Panc1 (cell line): ENCODE measurements at regions not wholly inside any gene's neighbourhood (a gene's known extent, or its start where the extent isn't known, plus 50 kb on each side); places are given as distances from the start of the nearest gene placed in this dataset.

Experiments
- ATAC-seq: fragments of 200-7000 bp; cut with Tn5 transposase; 2 replicates; pipeline ENCODE4 v1.9.1; 2020; ENCODE audit warnings: mild to moderate bottlenecking, moderate library complexity
- BruUV-seq: library from RNA; stranded (reverse); fragments of 400-500 nt; replicated peaks from 2 replicates; lab custom pipeline; 2021; lab: Mats Ljungman, UMichigan
- CTCF ChIA-PET: fragments of 300-600 bp; sonication (Branson Sonifier 250); formaldehyde crosslinking; loops from one replicate; lab custom pipeline; 2022; ENCODE audit warnings: antibody characterized with exemption; lab: Charles Lee
- POLR2A ChIA-PET: fragments of 300-600 bp; sonication (Branson Sonifier 250); formaldehyde crosslinking; loops from one replicate; lab custom pipeline; 2022; ENCODE audit warnings: antibody characterized with exemption; lab: Charles Lee
- DNase-seq: peaks from one replicate; pipeline ENCODE4 v3.0.0-alpha.2; 2010; ENCODE audit warnings: low read depth, low spot score
- H3K27ac ChIP-seq: 2 replicates; pipeline ENCODE4 v1.5.1; 2011; ENCODE audit warnings: mild to moderate bottlenecking, low read length, inconsistent platforms
- H3K27me3 ChIP-seq: fragments of 200-500 bp; sonication (Bioruptor generic); 2 replicates; pipeline ENCODE4 v1.6.0; 2014; ENCODE audit warnings: low read length, inconsistent platforms; ENCODE audit not compliant: control insufficient read depth, insufficient read depth
- H3K36me3 ChIP-seq: fragments of 200-500 bp; sonication (Bioruptor generic); 2 replicates; pipeline ENCODE4 v1.5.1; 2014; ENCODE audit warnings: inconsistent platforms, mild to moderate bottlenecking, low read length, moderate library complexity; ENCODE audit not compliant: control insufficient read depth, insufficient read depth
- H3K4me1 ChIP-seq: 2 replicates; pipeline ENCODE4 v1.5.1; 2011; ENCODE audit warnings: inconsistent platforms, mild to moderate bottlenecking, low read length, moderate library complexity; ENCODE audit not compliant: control insufficient read depth, insufficient read depth
- H3K4me3 ChIP-seq, 2 experiments: 2 replicates each; pipeline ENCODE4 v1.5.1; 2011 to 2012; ENCODE audit warnings: low read depth in 2 of 2, low read length in 2 of 2, mild to moderate bottlenecking in 2 of 2, inconsistent platforms in 1 of 2, moderate library complexity in 1 of 2
- H3K9me3 ChIP-seq: fragments of 200-500 bp; sonication (Bioruptor generic); 2 replicates; pipeline ENCODE4 v1.5.1; 2014; ENCODE audit warnings: low read depth, mild to moderate bottlenecking, inconsistent platforms, low read length, moderate library complexity; ENCODE audit not compliant: control insufficient read depth, insufficient read depth
- CTCF ChIP-seq: fragments of 450-650 bp; IDR thresholded peaks from 2 replicates; pipeline ENCODE4 v1.5.1; 2017; ENCODE audit warnings: mild to moderate bottlenecking
- POLR2AphosphoS5 ChIP-seq: IDR thresholded peaks from 2 replicates; pipeline ENCODE4 v1.6.1; 2012; ENCODE audit warnings: mild to moderate bottlenecking, low read depth, low read length, moderate library complexity
- SIN3A ChIP-seq: IDR thresholded peaks from 2 replicates; pipeline ENCODE4 v1.6.1; 2012; ENCODE audit warnings: low read depth, mild to moderate bottlenecking, low read length, moderate library complexity, borderline replicate concordance; ENCODE audit not compliant: insufficient read depth
- TCF7L2 ChIP-seq: IDR thresholded peaks from 2 replicates; pipeline ENCODE4 v1.6.1; 2011; ENCODE audit warnings: mild to moderate bottlenecking, low read depth, low read length, inconsistent platforms
- in situ Hi-C: cut with HindIII; loops from 2 replicates; pipeline ENCODE4 v1.10.0; 2016; ENCODE audit warnings: low sequenced_read_pairs, low pct_unique_long_range_greater_than_20kb
- intact Hi-C: fragments of 100-400 bp; cut with micrococcal nuclease; formaldehyde crosslinking; loops from one replicate; pipeline ENCODE4 v1.10.0; 2022; ENCODE audit not compliant: unreplicated experiment
- TF ChIP-seq, protein P1 (sequence below), 2 experiments: IDR thresholded peaks; 2 replicates each; pipeline ENCODE4 v1.6.1; 2011 to 2012; ENCODE audit warnings: low read depth in 2 of 2, control low read depth in 1 of 2, low read length in 1 of 2, mild to moderate bottlenecking in 1 of 2, moderate library complexity in 1 of 2; ENCODE audit not compliant: insufficient read depth in 1 of 2

- TF ChIP-seq TCF7L2 (no peak), POLR2AphosphoS5 (no peak), CTCF (no peak), SIN3A (no peak)
- TF ChIP-seq, protein P1, sequence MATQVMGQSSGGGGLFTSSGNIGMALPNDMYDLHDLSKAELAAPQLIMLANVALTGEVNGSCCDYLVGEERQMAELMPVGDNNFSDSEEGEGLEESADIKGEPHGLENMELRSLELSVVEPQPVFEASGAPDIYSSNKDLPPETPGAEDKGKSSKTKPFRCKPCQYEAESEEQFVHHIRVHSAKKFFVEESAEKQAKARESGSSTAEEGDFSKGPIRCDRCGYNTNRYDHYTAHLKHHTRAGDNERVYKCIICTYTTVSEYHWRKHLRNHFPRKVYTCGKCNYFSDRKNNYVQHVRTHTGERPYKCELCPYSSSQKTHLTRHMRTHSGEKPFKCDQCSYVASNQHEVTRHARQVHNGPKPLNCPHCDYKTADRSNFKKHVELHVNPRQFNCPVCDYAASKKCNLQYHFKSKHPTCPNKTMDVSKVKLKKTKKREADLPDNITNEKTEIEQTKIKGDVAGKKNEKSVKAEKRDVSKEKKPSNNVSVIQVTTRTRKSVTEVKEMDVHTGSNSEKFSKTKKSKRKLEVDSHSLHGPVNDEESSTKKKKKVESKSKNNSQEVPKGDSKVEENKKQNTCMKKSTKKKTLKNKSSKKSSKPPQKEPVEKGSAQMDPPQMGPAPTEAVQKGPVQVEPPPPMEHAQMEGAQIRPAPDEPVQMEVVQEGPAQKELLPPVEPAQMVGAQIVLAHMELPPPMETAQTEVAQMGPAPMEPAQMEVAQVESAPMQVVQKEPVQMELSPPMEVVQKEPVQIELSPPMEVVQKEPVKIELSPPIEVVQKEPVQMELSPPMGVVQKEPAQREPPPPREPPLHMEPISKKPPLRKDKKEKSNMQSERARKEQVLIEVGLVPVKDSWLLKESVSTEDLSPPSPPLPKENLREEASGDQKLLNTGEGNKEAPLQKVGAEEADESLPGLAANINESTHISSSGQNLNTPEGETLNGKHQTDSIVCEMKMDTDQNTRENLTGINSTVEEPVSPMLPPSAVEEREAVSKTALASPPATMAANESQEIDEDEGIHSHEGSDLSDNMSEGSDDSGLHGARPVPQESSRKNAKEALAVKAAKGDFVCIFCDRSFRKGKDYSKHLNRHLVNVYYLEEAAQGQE (IDR thresholded peaks at IDR 0.05; ENCODE audit: insufficient read depth in 1 of 2, low read depth in 2 of 2, low read length in 1 of 2): no peak
- BruUV-seq: no TSS peak
- Histone ChIP-seq H3K36me3 (no peaks in the 10 kb centered on the region), H3K4me3 (no peak overlapping the region), H3K27me3 (no peaks in the 10 kb centered on the region), H3K4me1 (no peaks in the 10 kb centered on the region), H3K27ac (no peak overlapping the region), H3K9me3 (no peaks in the 10 kb centered on the region)
- ATAC-seq (no peak), DNase-seq (no peak)
- ChIA-PET POLR2A (no interaction called here), CTCF (no interaction called here)
- in situ Hi-C loops: no loop called here
- intact Hi-C loops: no loop called here
Observed at GRCh38 chr4:174080361-174080760, 203.1 kb downstream of the FBXO8 start.

DNA sequence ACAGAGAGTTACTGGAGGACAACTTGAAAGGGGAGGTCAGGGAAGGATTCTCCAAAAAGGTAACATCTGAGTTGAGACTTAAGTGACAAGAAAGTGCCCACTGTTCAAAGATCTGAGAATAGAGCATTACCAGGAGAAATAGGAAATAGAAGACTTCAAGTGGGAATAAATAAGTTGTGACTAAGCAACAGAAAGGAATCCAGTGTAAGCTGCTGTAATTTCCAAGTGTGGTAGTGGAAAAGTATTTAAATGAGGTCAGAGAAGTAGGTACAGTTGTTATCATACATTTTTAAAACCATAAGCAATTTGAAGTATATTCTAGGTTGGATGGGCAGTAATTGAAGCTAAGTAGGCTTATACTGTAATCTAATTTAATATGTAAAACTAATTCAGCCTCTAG lies 211.9 kb downstream of the FBXO8 start:
- Histone ChIP-seq H3K27ac (no peak overlapping the region), H3K4me3 (no peak overlapping the region), H3K9me3 (no peaks in the 10 kb centered on the region), H3K4me1 (no peaks in the 10 kb centered on the region), H3K27me3 (no peaks in the 10 kb centered on the region), H3K36me3 (no peaks in the 10 kb centered on the region)
- ChIA-PET CTCF (no interaction called here), POLR2A (no interaction called here)
- TF ChIP-seq SIN3A (no peak), CTCF (no peak), POLR2AphosphoS5 (no peak), TCF7L2 (no peak)
- TF ChIP-seq, protein P1 (IDR thresholded peaks at IDR 0.05; ENCODE audit: insufficient read depth in 1 of 2, low read depth in 2 of 2, low read length in 1 of 2): no peak
- in situ Hi-C loops: no loop called here
- intact Hi-C loops: no loop called here
- DNase-seq (no peak), ATAC-seq (no peak)
- BruUV-seq: no TSS peak
